Islet of Langerhans (tissue), 1 donor: ENCODE measurements at regions not wholly inside any gene's neighbourhood (a gene's known extent, or its start where the extent isn't known, plus 50 kb on each side); places are given as distances from the start of the nearest gene placed in this dataset.
"Not testable (repeated sequence)": the region's sequence is repeated elsewhere in the genome, so short reads cannot be mapped to it uniquely, and the experiment has no call there.

Experiments
- FAIRE-seq: peaks from one replicate; lab custom pipeline; 2011; peaks lifted over from hg19 to GRCh38; lab: Jason Lieb, UNC

- FAIRE-seq: no peak
These were observed 82.0 kb upstream of the PCAT7 start for GRCh38 chr9:94472806-94473360.

GRCh38 chr9:94478755-94479730, 75.8 kb upstream of the PCAT7 start:
- no peak for FAIRE-seq

DNA sequence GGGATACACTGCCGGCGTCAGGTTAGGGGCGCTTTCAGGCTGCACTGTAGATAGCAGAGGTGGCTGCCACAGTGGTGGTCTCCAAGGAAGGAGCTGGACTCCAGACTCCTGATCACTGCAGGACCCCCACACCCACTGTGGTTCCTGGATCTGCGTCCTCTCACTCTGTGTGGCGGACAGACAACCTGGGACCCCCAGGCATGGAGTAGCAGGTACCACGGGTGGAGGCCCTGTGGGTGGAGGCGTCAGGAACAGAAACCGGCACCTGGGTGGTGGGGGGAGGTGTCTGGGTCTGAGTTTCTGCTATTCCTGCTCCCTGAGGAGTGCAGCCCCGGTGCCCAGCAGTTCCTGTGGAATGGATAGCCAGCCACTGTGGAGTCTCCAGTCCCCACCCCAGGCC, 75.1 kb upstream of the PCAT7 start:
- no peak for FAIRE-seq

GRCh38 chr9:94480205-94480604, 74.7 kb upstream of the PCAT7 start:
- no peak for FAIRE-seq

GRCh38 chr9:94482110-94482509, 72.8 kb upstream of the PCAT7 start:
- no peak for FAIRE-seq

DNA sequence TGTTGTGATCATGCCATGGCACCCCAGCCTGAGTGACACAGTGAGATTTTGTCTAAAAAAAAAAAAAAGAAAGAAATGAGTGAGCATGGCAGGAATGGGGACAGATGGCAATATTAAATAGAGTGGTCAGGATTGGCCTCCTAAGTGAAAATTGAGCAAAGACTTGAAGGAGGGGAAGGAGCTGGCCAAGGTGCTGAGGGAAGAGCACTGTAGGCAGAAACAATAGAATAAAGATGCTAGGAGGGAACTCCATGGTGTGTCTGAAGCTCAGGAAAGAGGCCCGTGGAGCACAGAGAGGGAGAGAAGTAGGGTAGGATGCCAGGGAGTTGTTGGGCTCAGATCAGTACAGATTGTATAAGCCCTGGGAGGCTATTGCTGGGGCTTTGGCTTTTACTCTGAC, 64.4 kb upstream of the PCAT7 start:
- FAIRE-seq: no peak

DNA sequence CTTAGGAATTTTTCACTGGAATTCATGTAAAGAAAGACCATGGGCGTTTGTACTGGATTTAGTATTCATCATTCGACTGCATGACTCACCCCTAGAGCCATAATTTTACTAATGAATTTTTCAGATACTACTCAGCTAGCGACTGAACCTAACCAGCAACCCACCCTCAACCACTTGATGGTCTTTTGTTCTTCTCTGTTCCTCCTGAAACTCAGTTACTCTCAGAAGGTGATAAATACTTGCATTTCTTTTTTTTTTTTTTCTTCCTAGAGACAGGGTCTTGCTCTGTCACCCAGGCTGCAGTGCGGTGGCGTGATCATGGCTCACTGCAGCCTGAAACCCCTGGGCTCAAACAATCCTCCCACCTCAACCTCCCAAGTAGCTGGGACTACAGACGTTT, 62.8 kb upstream of the PCAT7 start:
- FAIRE-seq: not testable (repeated sequence)

DNA sequence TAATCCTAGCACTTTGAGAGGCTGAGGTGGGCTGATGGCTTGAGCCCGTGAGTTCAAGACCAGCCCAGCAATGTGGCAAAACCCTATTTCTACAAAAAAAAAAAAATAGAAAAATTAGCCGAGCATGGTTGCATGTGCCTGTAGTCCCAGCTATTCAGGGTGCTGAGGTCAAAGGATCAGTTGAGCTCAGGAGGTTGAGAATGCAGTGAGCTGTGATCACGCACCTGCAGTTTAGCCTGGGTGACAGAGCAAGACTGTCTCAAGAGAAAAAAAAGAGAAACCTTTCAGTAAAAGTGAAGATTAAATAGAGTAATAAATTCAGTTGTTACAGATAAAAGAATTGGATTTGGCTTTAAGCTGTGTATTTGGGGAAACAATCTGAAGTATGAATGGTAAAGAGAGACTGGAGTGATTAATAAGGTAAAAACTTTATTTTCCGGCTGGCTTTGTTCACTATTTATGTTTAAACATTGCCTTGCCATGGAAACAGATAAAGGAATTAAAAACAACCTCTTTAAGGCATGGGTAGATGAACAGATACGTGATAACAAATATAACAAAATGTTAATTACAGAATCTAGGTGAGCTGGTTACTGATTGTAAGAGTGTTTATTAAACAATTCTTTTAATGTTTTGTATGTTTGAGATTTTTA, 56.0 kb upstream of the PCAT7 start:
- FAIRE-seq: no peak

- FAIRE-seq: no peak
These were observed 50.5 kb upstream of the PCAT7 start for GRCh38 chr9:94504358-94504757.
